HAP-1 (cell line): ENCODE measurements at regions not wholly inside any gene's neighbourhood (a gene's known extent, or its start where the extent isn't known, plus 50 kb on each side); places are given as distances from the start of the nearest gene placed in this dataset.
"Not testable (repeated sequence)": the region's sequence is repeated elsewhere in the genome, so short reads cannot be mapped to it uniquely, and the experiment has no call there.

ENCODE experiments used
- DNase-seq, 2 experiments: peaks; one replicate each; pipeline ENCODE4 v3.0.0-alpha.2; 2016 to 2020; ENCODE audit warnings: low spot score in 2 of 2
- H3K27me3 ChIP-seq: fragments of 250-450 bp; sonication (Bioruptor Pico); 2 replicates; pipeline ENCODE4 v1.5.1; 2020; ENCODE audit warnings: low read depth, mild to moderate bottlenecking, moderate library complexity
- H3K36me3 ChIP-seq: fragments of 250-450 bp; sonication (Bioruptor Pico); replicated peaks from 2 replicates; pipeline ENCODE4 v1.5.1; 2020; ENCODE audit warnings: mild to moderate bottlenecking
- H3K4me1 ChIP-seq: fragments of 250-450 bp; sonication (Bioruptor Pico); 2 replicates; pipeline ENCODE4 v1.5.1; 2020; ENCODE audit warnings: mild to moderate bottlenecking
- H3K4me3 ChIP-seq: fragments of 250-450 bp; sonication (Bioruptor Pico); 2 replicates; pipeline ENCODE4 v1.5.1; 2020; ENCODE audit warnings: mild to moderate bottlenecking, moderate library complexity
- H3K9me3 ChIP-seq: fragments of 250-450 bp; sonication (Bioruptor Pico); 2 replicates; pipeline ENCODE4 v1.5.1; 2020; ENCODE audit warnings: mild to moderate bottlenecking, moderate library complexity
- in situ Hi-C: fragments of 300-500 bp; cut with MboI; formaldehyde crosslinking; loops from 3 replicates; pipeline ENCODE4 v1.14.3; 2020; ENCODE audit warnings: low sequenced_read_pairs, inconsistent platforms, mixed read lengths

DNA sequence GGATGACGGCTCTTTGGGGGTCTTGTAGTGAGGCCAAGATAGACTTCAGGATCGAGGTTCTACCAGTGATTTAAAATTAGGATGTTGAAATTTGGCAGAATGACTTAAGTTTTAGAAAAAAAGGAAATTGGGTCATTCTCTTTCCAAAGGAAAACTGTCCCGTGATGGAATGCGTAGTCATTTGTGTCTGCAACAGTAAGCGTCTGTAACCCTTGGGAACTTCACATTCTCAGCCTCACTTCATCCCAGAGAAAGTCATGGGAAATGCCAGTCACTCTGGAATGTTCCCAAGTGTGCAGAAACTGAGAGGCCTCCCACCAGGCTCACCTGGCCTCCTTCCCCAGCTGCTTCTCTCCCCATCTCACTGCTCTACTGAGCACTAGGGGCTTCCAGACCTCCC, 5441.4 kb upstream of the TPTE start:
- DNase-seq, H3K4me1 ChIP-seq, in situ Hi-C loops: not testable (repeated sequence)

DNA sequence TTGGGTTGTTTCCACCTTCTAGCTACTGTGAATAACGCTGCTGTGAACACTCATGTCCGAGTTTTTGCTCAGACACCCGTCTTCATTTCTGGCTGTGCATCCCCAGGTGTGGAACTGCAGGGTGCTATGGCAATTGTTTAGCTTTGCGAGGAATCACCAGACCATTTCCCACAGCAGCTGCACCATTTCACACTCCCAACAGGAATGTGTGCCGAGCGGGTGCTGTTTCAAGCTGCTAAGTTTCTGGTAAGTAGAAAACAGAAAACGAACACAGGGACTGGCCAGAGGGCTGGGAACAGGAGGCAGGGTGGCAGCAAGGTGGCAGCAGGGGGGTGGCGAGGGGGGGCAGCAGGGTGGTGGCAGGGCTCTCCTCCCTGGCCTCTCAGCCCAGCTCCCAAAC, 5437.1 kb upstream of the TPTE start:
- in situ Hi-C loops, H3K9me3 ChIP-seq, H3K4me3 ChIP-seq, H3K4me1 ChIP-seq, DNase-seq, H3K27me3 ChIP-seq, H3K36me3 ChIP-seq: not testable (repeated sequence)

More for the DNA sequence above, 5441.4 kb upstream of the TPTE start:
- not testable (repeated sequence) for H3K9me3 ChIP-seq, H3K4me3 ChIP-seq, H3K36me3 ChIP-seq, H3K27me3 ChIP-seq

DNA sequence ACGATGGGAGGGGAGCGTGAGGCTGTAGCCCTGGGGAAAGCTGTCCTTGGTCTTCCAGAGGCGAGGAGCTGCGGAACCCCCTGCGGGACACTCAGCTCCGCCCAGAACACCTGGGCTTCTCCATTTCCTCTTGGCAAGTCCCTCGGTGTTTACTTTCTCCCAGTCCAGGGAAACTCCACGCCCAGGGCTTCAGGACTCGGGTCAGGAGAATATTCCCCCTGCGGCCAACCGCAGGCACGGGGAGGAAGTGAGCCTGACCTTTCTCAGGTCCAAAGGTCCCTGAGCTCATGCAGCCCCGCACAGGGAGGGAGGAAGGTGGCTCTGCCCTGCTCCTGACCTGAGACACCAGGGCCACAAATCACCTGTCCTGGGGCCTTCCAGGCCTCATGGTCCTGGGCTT, 5435.9 kb upstream of the TPTE start:
- DNase-seq, H3K27me3 ChIP-seq, H3K9me3 ChIP-seq, H3K4me1 ChIP-seq, in situ Hi-C loops, H3K36me3 ChIP-seq, H3K4me3 ChIP-seq: not testable (repeated sequence)

DNA sequence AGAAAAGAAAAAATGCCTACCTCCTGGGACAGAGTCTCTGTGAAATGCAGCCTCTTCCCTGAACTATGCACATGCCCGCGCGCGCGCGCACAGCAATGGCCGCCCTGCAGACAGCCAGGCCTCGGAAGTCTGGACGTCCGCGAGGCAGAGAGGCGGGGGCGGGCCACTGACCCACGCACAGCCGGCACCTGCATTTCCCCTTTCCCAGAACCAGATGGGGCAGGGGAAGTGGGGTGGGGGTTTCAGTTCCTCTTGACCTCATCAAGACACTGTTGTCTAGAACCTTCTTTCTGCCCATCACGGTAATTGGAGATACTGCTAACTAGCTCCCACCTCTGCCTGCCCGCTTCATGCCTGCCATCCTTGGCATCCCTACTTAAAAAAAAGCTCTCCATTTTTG, 5435.0 kb upstream of the TPTE start:
- in situ Hi-C loops, DNase-seq, H3K9me3 ChIP-seq, H3K4me3 ChIP-seq, H3K36me3 ChIP-seq, H3K27me3 ChIP-seq, H3K4me1 ChIP-seq: not testable (repeated sequence)

DNA sequence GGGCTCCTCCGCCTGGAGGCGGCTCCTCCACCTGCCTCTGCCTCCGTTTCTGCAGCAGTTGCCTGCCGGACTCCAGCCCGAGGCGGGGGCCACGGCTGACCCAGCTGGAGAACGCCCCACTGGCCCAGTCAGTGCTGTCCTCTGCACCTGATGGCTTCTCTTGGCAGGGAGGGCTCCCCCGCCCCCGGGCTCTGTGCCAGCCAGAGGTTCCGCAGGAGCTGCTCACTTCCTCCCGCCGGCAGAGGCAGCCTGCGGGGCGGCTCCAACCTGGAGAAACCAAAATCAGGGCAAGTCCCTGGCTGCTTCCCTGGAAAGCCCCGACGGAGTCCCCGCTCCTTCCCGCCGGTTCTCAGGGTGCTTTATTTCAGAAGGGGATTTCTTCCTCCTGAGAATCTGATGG, 5432.6 kb upstream of the TPTE start:
- H3K4me1 ChIP-seq, DNase-seq, H3K36me3 ChIP-seq, H3K4me3 ChIP-seq, H3K27me3 ChIP-seq, in situ Hi-C loops, H3K9me3 ChIP-seq: not testable (repeated sequence)

GRCh38 chr21:5089399-5090089, 5431.8 kb upstream of the TPTE start:
- H3K4me3 ChIP-seq, in situ Hi-C loops, H3K27me3 ChIP-seq, H3K36me3 ChIP-seq, DNase-seq, H3K4me1 ChIP-seq, H3K9me3 ChIP-seq: not testable (repeated sequence)

DNA sequence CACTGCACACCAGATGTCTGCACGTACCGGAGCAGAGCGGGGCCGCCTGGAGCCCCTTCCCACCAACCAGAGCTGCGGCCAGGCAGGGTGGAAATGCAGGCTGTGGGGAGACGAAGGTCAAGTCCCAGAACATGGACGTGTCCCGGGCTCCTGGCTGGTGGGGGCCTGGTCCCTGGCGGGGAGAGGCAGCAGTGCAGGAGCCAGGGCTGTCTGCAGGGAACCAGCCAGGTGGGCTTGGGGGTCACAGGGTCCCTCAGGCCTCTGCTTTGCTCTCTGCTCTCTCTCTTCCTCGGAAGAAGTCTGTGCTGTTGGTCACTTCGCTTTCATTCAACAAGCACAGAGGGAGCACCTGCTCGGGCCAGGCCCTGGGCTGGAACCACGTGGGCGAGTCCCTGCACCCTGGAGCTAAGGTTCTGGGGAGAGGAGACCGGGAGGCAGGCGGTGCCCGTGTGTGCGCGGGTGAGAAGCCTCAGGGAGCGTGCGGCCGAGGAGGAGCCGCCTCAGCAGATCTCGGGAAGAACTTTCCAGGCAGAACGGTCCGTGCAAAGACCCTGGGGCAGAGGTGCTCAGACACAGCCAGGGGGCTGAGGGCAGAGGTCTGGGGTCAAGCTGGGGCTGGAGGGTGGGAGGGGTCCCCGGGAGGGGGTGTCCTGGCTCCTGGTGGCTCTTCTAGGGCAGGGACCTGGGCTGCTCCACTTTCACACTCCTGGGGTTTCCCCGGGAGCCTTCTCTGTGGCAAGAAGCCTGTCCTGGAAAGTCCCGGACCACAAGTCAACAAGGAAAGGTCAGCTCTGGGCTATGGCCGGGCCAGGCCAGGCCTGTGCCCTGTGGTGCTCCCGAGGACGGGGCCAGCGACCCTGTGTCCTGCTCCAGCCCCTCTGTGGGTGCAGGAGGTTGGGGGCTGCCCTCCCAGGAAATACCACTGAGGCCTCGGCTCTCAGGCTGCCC, 5431.0 kb upstream of the TPTE start:
- H3K4me3 ChIP-seq, H3K36me3 ChIP-seq, H3K4me1 ChIP-seq, H3K9me3 ChIP-seq, DNase-seq, in situ Hi-C loops, H3K27me3 ChIP-seq: not testable (repeated sequence)

DNA sequence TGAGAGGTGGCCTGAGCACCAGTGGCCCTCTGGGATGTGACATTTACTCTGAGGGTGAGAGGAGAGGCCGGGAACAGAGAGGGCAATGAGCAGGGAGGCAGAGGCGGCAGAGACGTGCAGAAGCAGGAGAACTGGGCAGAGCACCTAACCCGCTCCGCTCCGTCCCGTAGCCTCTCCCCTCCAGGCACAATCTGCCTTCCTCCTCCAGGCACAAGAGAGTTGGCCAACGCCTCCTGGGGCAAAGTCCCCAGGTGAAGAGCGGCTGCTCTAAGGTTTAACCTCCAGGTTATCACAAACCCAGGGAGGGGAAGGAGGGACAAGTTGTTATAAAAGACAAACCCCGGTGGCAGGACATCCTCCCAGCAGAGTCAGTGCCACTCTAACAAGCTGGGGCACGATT, 5430.1 kb upstream of the TPTE start:
- H3K4me1 ChIP-seq, DNase-seq, H3K9me3 ChIP-seq, H3K36me3 ChIP-seq, H3K4me3 ChIP-seq, H3K27me3 ChIP-seq, in situ Hi-C loops: not testable (repeated sequence)

DNA sequence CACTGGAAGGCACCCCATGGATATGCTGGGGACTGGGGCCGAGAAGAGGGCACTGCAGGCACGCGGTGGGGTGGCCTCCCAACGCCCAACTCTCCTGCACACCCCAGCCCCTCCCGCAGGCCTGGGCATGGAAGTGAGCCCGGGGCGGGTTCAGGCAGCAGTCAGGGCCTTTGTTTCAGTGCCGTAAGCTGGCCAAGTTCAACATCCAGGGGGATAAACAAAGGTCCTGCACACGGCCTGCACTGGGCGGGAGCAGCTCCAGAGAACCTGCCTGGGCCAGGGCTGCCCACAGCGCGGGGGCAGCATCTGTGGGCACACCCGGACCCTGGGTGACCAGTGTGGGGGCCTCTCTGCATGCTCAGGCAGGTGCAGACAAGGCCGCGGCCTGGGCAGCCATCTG, 5425.8 kb upstream of the TPTE start:
- H3K4me1 ChIP-seq, H3K4me3 ChIP-seq, H3K36me3 ChIP-seq, H3K9me3 ChIP-seq, in situ Hi-C loops, H3K27me3 ChIP-seq, DNase-seq: not testable (repeated sequence)

DNA sequence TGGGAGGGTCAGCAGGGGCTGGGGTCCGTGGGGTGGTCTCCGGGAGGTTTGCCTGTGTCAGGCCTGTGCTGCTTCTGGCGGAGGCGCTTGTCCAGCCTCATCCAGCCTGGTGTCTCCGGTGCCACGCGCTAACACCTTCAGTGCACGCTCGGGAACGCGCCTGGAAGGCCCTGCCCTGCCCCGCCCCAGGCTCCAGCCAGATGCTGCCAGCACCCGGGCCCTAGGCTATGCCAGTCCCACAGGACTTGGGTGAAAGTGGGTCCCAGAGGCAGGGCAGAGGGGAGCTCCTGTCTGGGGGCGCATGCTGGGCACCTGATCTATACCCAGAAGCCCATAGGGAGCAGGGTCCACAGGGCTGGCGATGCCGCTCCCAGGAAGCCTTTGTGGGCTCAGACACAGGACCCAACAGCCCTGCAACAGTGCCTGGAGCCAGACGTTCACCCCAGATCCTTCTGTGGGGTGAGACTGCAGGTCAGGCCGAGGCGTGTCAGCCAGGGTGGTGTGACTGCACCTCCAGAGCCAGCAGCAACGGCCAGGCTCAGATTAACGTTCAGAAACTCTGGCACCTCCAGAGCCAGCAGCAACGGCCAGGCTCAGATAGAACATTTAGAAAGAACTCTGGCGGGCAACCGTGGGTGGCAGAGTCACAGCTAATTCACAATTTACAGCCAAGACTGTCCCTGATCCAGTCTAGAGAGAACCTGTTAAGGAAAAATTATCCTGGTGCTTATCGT, 5423.2 kb upstream of the TPTE start:
- DNase-seq, H3K4me1 ChIP-seq, H3K36me3 ChIP-seq, H3K27me3 ChIP-seq, H3K9me3 ChIP-seq, H3K4me3 ChIP-seq, in situ Hi-C loops: not testable (repeated sequence)

DNA sequence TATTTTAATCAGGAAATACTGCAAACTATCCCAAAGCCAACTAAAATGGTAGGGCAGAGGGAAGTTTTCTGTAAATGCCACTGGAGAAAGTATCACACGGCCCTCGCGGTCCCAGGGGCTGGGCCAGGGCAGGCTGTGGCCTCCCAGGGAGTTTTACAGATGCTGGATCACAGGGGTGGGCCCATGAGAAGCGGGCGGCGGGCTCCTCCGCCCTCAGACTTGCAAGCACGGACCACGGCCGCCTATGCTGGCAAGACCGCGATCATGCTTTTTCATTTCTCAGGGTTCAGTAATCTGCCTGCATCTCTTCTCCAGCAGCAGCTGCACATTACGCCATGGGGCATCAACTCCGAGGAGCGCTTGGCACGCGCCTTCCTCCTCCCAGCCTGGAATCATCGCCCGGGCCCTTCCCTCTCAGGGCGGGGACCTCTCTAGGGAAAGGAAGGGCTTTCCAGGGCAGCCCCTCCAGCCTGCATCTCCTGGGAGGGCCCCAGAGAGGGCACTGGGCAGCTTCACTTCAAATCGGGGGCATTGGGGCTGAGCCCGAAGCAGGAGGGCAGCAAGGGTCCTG, 5420.7 kb upstream of the TPTE start:
- H3K4me3 ChIP-seq, in situ Hi-C loops, H3K36me3 ChIP-seq, H3K4me1 ChIP-seq, H3K9me3 ChIP-seq, H3K27me3 ChIP-seq, DNase-seq: not testable (repeated sequence)

DNA sequence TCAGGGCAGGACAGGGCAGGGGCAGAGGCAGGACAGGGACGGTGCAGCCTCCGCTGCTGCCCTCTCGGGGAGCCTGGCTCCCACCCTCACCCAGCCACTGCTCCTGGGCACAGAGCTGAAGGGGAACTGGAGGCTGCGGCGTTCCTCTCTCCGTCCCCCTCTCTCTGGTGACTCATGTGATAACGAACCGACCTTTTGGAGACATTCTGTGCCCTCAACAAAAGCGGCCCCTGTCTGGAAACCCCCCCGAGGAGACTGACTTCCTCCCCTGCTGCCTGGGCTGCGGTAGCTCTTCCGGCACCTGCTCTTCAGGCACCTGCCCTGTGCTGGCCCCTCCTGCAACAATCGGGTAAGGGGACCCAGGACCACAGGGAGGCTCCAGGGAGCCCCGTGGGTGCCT, 5419.6 kb upstream of the TPTE start:
- H3K4me1 ChIP-seq, DNase-seq, in situ Hi-C loops, H3K36me3 ChIP-seq, H3K4me3 ChIP-seq, H3K27me3 ChIP-seq, H3K9me3 ChIP-seq: not testable (repeated sequence)

- H3K4me3 ChIP-seq, H3K4me1 ChIP-seq, H3K9me3 ChIP-seq, in situ Hi-C loops, H3K27me3 ChIP-seq, H3K36me3 ChIP-seq, DNase-seq: not testable (repeated sequence)
These were observed 5417.4 kb upstream of the TPTE start for GRCh38 chr21:5103880-5104561.
